ENCODE measurements at regions not wholly inside any gene's neighbourhood (a gene's known extent, or its start where the extent isn't known, plus 50 kb on each side); places are given as distances from the start of the nearest gene placed in this dataset.

DNA sequence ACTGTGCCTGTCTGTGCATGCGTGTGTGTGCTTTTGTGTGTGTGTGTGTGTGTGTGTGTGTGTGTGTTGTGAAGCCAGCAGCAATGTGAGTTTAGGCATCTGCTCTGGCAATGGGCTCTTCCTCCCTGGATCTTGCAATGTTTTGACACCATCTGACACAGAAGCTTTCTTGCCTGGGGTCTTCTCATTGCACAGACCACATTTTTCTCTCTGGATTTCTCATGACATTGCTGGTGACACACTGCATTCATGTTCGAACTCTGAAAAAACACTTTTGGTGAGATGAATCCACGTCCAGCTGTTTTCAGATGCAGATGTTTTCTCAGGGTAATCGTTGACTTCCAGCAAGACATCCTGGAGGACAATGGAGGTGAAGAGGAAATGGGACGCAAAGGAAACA, 63.0 kb upstream of the FZD8 start:
- DNase-seq: no peak

- DNase-seq: no peak
These were observed 62.3 kb upstream of the FZD8 start for GRCh38 chr10:35704401-35704800.

DNA sequence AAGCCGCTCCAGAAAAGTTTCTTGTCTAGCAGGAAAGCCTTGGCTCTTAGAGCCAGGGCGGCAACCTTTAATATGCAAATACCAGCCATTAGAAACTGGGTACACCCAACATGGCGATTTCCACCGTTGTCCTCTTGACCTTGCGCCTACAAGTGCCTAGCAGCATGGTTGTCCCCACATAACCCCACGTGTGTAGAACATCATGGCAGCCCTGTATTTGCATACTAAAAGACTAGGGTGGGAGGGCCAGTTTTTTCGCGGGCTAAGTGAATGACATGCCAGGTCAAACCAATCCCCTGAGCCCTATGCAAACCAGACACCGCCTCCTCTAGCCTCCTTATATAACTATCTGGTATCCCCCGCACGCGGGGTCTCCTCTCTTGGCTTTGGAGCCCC, 58.4 kb upstream of the FZD8 start:
- no peak for DNase-seq

GRCh38 chr10:35699848-35700486, 57.9 kb upstream of the FZD8 start:
- DNase-seq: no peak

- no peak for DNase-seq
These were observed 54.5 kb upstream of the FZD8 start for GRCh38 chr10:35696392-35697287.

DNA sequence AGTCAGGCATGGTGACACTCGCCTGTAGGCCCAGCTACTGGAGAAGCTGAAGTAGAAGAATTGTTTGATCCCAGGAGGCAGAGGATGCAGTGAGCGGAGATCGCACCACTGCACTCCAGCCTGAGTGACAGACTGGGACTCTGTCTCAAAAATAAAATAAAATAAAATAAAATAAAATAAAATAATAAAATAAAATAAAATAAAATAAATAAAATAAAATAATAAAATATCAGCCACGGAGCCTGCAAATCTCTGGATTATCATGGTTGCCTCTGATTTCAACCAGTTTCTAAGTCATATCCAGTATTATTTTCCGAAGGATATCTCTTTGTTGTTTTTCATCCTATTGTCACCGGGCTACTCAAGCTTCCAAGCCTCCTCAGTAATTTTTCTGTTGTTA, 51.7 kb upstream of the FZD8 start:
- no peak for DNase-seq

All from activated T-cell treated with anti-CD3 and anti-CD28 coated beads, Interleukin-2, amount 50 U/mL, for 48 hours (primary cell).